Keratinocyte (primary cell): ENCODE measurements at regions not wholly inside any gene's neighbourhood (a gene's known extent, or its start where the extent isn't known, plus 50 kb on each side); places are given as distances from the start of the nearest gene placed in this dataset.

Experiments used
- EZH2 ChIP-seq: IDR thresholded peaks from one replicate; pipeline ENCODE4 v1.6.1; 2012; ENCODE audit warnings: inconsistent platforms, mild to moderate bottlenecking, low read length, moderate library complexity
- TF ChIP-seq, protein P1 (sequence below), 3 experiments: IDR thresholded peaks in 1 of 3; conservative IDR thresholded peaks in 1 of 3; optimal IDR thresholded peaks in 1 of 3; 2 replicates in 2 of 3; 3 replicates in 1 of 3; pipeline versions ENCODE3 to v1.5.1; 2011; ENCODE audit warnings: low read length in 3 of 3, mild to moderate bottlenecking in 3 of 3, moderate library complexity in 2 of 3, control low read depth in 1 of 3, inconsistent platforms in 1 of 3; ENCODE audit not compliant: insufficient read depth in 2 of 3; ENCODE audit errors: extremely low read depth in 1 of 3

- TF ChIP-seq, protein P1, sequence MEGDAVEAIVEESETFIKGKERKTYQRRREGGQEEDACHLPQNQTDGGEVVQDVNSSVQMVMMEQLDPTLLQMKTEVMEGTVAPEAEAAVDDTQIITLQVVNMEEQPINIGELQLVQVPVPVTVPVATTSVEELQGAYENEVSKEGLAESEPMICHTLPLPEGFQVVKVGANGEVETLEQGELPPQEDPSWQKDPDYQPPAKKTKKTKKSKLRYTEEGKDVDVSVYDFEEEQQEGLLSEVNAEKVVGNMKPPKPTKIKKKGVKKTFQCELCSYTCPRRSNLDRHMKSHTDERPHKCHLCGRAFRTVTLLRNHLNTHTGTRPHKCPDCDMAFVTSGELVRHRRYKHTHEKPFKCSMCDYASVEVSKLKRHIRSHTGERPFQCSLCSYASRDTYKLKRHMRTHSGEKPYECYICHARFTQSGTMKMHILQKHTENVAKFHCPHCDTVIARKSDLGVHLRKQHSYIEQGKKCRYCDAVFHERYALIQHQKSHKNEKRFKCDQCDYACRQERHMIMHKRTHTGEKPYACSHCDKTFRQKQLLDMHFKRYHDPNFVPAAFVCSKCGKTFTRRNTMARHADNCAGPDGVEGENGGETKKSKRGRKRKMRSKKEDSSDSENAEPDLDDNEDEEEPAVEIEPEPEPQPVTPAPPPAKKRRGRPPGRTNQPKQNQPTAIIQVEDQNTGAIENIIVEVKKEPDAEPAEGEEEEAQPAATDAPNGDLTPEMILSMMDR (optimal IDR thresholded peaks at IDR 0.05 in 1 of 3, IDR thresholded peaks at IDR 0.05 in 1 of 3, conservative IDR thresholded peaks at IDR 0.05 in 1 of 3; ENCODE audit: extremely low read depth in 1 of 3, insufficient read depth in 2 of 3, low read length in 3 of 3), result no peak
- no peak for TF ChIP-seq EZH2
Observed at GRCh38 chr12:111112311-111113098, 192.1 kb upstream of the MYL2 start.
